GM18502 (cell line): ENCODE measurements at regions not wholly inside any gene's neighbourhood (a gene's known extent, or its start where the extent isn't known, plus 50 kb on each side); places are given as distances from the start of the nearest gene placed in this dataset.

Source experiments
- ATAC-seq: cut with Tn5 transposase; IDR thresholded peaks from one replicate; pipeline ENCODE4 v1.9.1; 2021; ENCODE audit warnings: mild to moderate bottlenecking; ENCODE audit not compliant: unreplicated experiment, poor library complexity

- no peak for ATAC-seq
Observed at GRCh38 chr5:145294331-145294730, 540.8 kb downstream of the PRELID2 start.

GRCh38 chr5:145293716-145294115, 541.4 kb downstream of the PRELID2 start:
- ATAC-seq = no peak

GRCh38 chr5:145292278-145292677, 542.9 kb downstream of the PRELID2 start:
- no peak for ATAC-seq

GRCh38 chr5:145283141-145283810, 551.9 kb downstream of the PRELID2 start:
- no peak for ATAC-seq

- no peak for ATAC-seq
Observed at GRCh38 chr5:145280806-145281205, 554.3 kb downstream of the PRELID2 start.

- no peak for ATAC-seq
Observed at GRCh38 chr5:145280214-145280613, 554.9 kb downstream of the PRELID2 start.

GRCh38 chr5:145260670-145261069, 574.5 kb downstream of the PRELID2 start:
- no peak for ATAC-seq

- peak; percentile 19 for ATAC-seq
Observed at GRCh38 chr5:145247745-145248040, 587.4 kb downstream of the PRELID2 start.

GRCh38 chr5:145246961-145247744, 588.0 kb downstream of the PRELID2 start:
- ATAC-seq = peak; percentile 65

GRCh38 chr5:145246379-145246778, 588.8 kb downstream of the PRELID2 start:
- no peak for ATAC-seq

- ATAC-seq = no peak
Observed at GRCh38 chr5:145245354-145245753, 589.8 kb downstream of the PRELID2 start.

- no peak for ATAC-seq
Observed at GRCh38 chr5:145244788-145245187, 590.4 kb downstream of the PRELID2 start.

- no peak for ATAC-seq
Observed at GRCh38 chr5:145244251-145244650, 590.9 kb downstream of the PRELID2 start.

GRCh38 chr5:145243016-145243415, 592.1 kb downstream of the PRELID2 start:
- no peak for ATAC-seq

- no peak for ATAC-seq
Observed at GRCh38 chr5:145242551-145242950, 592.6 kb downstream of the PRELID2 start.

GRCh38 chr5:145237843-145238242, 597.3 kb downstream of the PRELID2 start:
- ATAC-seq = peak; percentile 77

GRCh38 chr5:145236983-145237382, 598.2 kb downstream of the PRELID2 start:
- ATAC-seq = no peak

- ATAC-seq = no peak
Observed at GRCh38 chr5:145236127-145236526, 599.0 kb downstream of the PRELID2 start.

GRCh38 chr5:145233461-145233860, 601.7 kb downstream of the PRELID2 start:
- no peak for ATAC-seq

- ATAC-seq = no peak
Observed at GRCh38 chr5:145230781-145231180, 604.4 kb downstream of the PRELID2 start.

- ATAC-seq = no peak
Observed at GRCh38 chr5:145228564-145228963, 606.6 kb downstream of the PRELID2 start.

GRCh38 chr5:145227881-145228280, 607.3 kb downstream of the PRELID2 start:
- ATAC-seq = no peak
